ENCODE measurements at regions not wholly inside any gene's neighbourhood (a gene's known extent, or its start where the extent isn't known, plus 50 kb on each side); places are given as distances from the start of the nearest gene placed in this dataset.

DNA sequence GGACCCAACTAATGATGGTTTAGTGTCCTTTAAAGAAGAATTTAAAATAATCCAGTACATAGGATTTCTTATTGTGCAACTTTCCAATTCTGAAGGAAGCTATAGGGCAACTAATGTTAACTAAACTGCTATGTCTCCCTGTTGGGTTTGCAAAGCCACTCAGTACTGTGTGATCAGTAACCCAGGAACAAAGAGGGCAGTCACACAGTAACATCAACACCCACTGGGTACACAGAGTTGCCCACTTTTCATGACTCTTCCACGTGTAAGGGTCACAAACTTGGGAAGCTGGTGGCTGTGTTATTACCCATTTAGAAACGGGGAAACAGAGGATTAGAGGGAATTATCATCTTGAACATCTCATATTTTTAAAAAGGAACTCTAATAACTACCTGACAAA, 555.0 kb upstream of the DIPK2B start:
- TF ChIP-seq, protein P1, sequence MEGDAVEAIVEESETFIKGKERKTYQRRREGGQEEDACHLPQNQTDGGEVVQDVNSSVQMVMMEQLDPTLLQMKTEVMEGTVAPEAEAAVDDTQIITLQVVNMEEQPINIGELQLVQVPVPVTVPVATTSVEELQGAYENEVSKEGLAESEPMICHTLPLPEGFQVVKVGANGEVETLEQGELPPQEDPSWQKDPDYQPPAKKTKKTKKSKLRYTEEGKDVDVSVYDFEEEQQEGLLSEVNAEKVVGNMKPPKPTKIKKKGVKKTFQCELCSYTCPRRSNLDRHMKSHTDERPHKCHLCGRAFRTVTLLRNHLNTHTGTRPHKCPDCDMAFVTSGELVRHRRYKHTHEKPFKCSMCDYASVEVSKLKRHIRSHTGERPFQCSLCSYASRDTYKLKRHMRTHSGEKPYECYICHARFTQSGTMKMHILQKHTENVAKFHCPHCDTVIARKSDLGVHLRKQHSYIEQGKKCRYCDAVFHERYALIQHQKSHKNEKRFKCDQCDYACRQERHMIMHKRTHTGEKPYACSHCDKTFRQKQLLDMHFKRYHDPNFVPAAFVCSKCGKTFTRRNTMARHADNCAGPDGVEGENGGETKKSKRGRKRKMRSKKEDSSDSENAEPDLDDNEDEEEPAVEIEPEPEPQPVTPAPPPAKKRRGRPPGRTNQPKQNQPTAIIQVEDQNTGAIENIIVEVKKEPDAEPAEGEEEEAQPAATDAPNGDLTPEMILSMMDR (IDR thresholded peaks at IDR 0.05) = no peak
- TF ChIP-seq ZFX (IDR thresholded peaks at IDR 0.05; ENCODE audit: borderline replicate concordance) = no peak
- no peak overlapping the region for H3K27ac ChIP-seq

DNA sequence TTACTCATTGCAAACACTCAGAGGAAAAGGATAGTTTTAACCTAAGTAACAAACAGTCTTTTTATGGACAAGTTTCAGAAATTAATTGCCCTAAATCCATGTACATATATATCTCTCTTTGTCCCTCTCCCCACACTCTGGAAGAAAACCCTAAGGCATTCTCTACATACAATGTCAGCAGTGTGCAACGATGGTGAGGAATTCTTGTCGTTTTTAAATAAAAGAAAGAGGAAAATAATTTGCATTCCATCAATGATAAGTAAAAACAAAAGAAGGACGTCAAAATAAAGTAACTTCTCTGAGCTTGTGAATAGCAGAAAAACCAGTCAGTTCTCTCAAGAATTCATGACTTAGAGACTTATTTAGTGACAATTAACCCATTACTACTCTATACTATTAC, 550.5 kb upstream of the DIPK2B start:
- no peak overlapping the region for H3K27ac ChIP-seq
- TF ChIP-seq ZFX (IDR thresholded peaks at IDR 0.05; ENCODE audit: borderline replicate concordance) = no peak
- TF ChIP-seq, protein P1 (IDR thresholded peaks at IDR 0.05) = no peak

DNA sequence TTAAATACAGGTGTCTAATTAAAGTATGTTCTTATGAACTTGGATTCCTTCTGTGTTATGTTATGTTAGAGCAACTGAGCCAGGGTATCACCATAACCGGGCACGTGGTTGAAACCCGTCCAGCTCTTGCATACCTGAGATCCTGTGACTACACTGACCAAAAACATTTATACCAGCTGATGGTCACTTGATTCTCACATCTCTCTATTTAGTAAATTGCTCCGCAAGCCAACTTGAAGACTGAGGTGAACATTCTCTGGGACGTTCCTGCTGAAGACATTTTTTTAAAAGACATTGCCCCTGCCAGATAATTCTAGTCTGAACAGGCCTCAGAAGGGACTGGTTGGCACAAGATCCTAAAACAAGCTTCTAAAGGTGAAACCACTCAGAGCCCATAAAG, 550.0 kb upstream of the DIPK2B start:
- TF ChIP-seq, protein P1 (IDR thresholded peaks at IDR 0.05) = no peak
- no peak for TF ChIP-seq ZFX (IDR thresholded peaks at IDR 0.05; ENCODE audit: borderline replicate concordance)
- H3K27ac ChIP-seq = no peak overlapping the region

DNA sequence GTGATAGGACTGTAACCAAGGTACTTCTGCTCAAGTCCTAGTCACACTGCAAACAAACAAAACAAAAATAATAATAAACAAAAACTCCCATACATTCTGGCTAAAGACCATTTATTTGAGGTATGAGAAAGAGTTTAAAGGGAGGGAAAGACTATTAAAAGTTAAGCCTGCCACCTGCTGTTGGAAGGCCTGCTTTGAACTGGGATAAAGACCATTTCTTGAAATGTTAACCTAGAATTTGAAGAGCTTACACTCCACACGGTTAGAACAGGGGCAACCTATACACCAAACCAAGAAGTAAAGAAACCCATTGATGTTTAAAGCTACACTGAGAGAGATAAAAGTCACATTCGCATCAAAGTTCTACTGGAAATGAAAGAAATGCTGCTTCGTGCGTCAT, 548.7 kb upstream of the DIPK2B start:
- TF ChIP-seq, protein P1 (IDR thresholded peaks at IDR 0.05) = no peak
- no peak for TF ChIP-seq ZFX (IDR thresholded peaks at IDR 0.05; ENCODE audit: borderline replicate concordance)
- H3K27ac ChIP-seq = no peak overlapping the region

DNA sequence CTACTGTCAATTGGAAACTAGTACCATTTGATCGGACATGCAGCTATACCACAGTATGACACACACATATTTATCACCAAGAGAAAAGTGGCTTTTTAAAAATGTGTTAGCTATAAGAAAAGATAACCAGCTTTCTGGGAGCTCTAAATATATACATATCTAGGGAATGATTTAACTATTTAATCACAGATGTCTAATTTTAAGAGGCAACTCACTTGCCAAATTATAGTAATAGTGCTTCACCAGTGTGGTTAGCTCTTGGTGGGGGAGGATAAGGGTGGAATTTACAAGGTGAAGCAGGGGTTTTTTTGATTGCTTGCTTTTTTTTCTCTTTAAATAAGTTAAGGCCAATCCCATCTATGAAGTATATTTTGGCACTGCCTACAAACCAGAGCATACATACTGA, 547.7 kb upstream of the DIPK2B start:
- TF ChIP-seq ZFX (IDR thresholded peaks at IDR 0.05; ENCODE audit: borderline replicate concordance) = no peak
- TF ChIP-seq, protein P1 (IDR thresholded peaks at IDR 0.05) = no peak
- H3K27ac ChIP-seq = no peak overlapping the region

DNA sequence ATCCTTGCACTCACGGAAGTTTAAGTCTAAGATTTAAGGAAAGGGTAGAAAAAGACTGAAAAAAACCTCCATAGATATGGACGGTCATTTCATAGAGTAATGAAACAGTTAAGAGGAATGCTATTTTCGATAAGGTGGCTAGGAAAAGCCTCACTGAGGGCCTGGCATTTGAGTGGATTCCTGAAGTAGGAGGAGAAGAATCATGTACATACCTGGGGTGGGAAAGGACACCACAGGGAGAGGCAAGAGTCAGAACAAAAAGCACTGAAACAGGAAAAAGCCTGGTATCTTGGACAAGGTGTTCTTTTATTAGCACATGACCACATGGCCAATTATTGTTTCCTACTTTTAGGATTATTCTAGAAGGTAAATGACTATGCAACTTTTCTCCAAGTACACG, 547.2 kb upstream of the DIPK2B start:
- TF ChIP-seq ZFX (IDR thresholded peaks at IDR 0.05; ENCODE audit: borderline replicate concordance) = no peak
- TF ChIP-seq, protein P1 (IDR thresholded peaks at IDR 0.05) = no peak
- H3K27ac ChIP-seq = no peak overlapping the region

DNA sequence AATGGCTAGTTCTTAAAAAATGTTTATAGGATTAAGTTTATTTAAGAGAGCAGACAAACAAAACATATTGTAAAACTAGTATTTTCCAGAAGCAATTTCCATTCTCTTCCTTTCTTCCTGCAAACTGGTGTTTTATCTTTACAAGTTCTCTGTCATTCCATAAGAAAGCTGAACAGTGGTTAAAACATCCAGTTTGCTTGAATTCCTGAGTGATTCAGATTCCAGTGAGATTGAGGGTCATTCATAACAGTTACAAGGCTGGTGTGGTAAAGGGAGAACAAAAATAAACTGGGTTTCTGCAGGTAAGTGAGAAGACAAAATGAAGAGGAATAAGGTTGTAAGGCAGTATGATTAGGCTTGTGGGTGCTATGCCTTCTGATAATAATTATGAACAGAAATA, 544.8 kb upstream of the DIPK2B start:
- no peak for TF ChIP-seq ZFX (IDR thresholded peaks at IDR 0.05; ENCODE audit: borderline replicate concordance)
- TF ChIP-seq, protein P1 (IDR thresholded peaks at IDR 0.05) = no peak
- H3K27ac ChIP-seq = no peak overlapping the region
